ENCODE measurements at regions not wholly inside any gene's neighbourhood (a gene's known extent, or its start where the extent isn't known, plus 50 kb on each side); places are given as distances from the start of the nearest gene placed in this dataset.

DNA sequence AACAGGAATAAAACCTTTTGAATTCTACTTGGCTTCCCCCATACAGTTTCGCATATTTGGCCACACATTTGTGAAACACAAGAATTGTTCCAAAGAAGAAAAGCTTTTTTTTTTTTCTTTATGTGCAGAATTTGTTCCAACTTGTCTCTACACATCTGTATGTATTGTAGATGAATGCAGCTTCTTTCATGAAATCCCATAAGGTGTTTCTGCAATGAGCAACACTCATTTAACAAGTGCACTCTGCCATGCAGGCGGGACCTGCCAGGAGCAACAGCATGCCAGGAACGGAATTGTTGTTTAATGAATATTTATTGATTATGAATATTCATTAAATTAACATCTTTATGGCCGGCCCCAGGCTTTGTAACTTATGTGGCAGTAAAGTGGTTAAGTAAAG is 1075.0 kb downstream of the TTLL7 start:
- no peak for DNase-seq

DNA sequence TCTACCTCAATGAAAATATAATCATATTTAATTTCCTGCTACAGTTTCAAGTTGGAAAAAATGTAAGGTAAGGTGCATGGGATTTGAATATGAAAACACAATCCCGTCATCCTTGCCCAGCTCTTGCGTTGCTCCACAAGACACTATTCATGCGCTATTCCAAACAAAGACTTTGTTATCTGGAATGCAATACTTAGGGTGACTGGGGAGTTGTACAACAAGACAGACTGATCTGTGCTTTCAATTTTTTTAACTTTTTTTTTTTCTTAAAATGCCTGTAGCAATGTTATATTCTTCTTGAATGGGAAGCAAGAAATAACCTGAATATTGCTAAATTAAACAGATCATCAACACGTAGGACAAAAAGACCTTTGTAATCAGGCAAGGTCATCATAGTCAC is 1077.2 kb downstream of the TTLL7 start:
- DNase-seq, result no peak

DNA sequence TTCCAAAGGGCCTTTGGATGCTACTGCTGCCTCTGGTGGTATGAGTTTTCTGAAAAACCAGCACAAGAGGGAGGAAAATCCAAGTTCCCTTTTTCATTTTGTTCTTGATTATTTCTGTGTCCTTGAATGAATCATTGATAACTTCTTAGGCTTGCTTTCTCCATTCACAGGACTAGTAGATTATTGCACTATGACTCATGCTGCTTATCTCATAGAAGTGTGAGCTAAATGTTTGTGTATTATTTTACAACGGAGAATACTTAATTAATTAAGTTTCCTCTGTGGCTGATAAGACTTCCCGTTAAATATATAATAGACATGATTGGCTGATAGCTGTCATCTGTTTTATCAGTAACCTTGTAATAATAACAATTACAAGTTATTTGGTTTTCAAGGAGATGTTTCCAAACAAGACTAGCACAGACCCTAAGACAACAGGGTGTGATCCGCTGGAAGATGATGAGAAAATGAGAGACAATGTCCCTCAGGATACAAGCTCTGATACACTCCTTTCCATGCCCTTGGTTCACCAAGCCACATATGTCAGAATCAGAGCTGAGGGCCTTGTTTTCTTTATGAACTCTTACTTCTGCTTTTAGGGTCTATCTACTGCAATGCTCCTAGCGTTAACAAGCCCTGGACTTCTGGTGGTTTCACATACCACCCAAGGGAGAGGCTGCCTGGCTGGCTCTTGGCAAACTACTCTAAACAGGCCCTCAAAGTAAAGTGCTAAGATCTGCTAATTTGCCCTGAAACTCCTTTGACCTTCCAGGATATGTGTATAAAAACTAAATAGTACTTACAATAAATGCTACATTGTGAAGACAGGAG is 1078.3 kb downstream of the TTLL7 start:
- no peak for DNase-seq

DNA sequence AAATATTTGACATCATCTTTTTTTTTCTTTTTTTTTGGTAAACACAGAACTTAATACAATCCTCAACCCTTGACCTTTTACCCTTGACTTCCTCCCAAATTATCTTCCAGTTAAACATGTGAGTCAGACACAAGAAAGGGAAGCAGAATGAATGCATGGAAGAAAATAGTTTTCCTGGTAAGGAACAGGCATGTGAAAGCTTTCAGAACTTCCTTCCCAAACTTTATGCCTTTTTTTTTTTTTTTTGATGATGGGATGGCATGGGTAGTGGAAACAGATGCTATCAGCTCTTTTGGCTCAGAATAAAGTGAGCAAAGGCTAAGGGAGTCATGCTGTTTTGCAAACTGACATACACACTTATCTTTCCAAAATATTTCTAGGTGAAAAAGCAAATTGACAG is 1079.1 kb downstream of the TTLL7 start:
- no peak for DNase-seq

GRCh38 chr1:82907313-82907712 is 1091.6 kb downstream of the TTLL7 start:
- no peak for DNase-seq

DNA sequence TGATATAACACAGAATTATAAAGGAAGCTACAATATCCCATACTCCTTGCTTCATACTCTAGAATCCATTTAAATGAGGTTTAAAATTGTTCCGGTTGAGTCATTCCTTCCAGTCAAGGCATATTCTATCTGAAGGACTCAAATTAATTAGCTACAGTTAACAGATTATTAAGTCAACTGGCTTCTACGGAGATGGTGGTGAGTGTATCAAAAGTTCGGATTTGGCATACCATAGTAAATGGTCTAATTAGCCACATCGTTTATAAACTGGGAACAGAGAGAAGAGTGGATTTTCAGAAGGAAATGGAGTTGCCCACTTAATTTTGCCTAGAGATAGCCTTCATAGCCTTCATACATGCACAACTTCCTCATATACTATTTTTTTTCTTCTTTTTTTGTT is 1095.3 kb downstream of the TTLL7 start:
- no peak for DNase-seq

- DNase-seq, result no peak
These were observed 1097.4 kb downstream of the TTLL7 start for GRCh38 chr1:82901561-82901960.

DNA sequence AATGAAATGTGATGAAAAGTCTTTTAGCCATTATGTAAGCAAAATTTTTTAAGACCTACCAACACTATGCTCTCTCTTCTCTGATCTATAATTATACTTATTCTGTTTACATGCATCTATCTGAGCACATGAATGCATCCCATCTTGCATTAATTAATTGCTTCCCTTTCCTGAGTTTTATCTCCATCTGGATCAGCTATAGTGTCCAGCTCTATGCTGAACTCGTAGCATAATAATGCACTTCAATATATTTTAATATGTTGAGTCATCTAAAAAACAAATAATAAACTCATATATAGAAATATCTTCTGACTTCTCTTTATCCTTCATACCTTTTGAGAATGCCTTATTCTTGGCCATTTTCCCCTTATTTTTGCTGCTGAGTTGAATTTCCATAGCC is 1097.8 kb downstream of the TTLL7 start:
- no peak for DNase-seq

- DNase-seq, result no peak
These were observed 1098.3 kb downstream of the ADGRL2 start for GRCh38 chr1:82899017-82899416.

DNA sequence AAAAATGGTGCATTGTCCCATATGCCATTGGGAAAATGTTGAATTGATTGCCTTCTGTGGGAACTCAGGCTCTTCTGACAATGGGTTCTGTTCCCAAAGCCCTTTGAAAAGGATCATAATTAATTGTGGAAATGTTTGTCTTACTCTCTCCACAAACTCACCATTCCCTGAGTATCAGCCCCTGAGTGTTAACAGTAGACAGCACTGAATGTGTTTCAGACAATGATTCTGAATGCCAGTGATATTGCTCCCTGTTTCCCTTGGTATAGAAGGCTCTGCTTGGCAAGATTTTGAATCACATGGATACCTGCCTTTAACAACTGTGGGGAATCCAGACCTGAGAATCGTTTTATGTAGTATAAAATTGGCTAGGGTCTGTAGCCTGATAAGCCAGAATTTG is 1096.8 kb downstream of the ADGRL2 start:
- no peak for DNase-seq

DNA sequence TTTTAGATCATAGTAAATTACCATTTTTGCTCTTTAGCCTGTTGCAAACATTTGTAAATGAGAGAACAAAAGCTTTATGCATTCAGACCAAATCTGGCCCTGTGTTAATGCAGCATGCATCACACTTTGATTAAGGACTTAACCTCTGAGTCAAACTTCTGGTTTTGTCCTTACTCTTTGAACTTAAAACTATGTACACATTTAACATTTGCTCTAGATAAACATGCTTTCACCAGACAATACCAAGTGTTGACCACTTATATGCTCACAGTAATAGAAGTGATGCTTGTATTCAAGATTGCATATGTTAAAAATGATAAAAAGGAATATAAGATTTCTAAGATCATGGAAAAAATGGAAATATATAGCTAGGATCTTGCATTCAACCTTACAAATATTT is 1095.3 kb downstream of the ADGRL2 start:
- no peak for DNase-seq

GRCh38 chr1:82894635-82895034 is 1093.9 kb downstream of the ADGRL2 start:
- no peak for DNase-seq

DNA sequence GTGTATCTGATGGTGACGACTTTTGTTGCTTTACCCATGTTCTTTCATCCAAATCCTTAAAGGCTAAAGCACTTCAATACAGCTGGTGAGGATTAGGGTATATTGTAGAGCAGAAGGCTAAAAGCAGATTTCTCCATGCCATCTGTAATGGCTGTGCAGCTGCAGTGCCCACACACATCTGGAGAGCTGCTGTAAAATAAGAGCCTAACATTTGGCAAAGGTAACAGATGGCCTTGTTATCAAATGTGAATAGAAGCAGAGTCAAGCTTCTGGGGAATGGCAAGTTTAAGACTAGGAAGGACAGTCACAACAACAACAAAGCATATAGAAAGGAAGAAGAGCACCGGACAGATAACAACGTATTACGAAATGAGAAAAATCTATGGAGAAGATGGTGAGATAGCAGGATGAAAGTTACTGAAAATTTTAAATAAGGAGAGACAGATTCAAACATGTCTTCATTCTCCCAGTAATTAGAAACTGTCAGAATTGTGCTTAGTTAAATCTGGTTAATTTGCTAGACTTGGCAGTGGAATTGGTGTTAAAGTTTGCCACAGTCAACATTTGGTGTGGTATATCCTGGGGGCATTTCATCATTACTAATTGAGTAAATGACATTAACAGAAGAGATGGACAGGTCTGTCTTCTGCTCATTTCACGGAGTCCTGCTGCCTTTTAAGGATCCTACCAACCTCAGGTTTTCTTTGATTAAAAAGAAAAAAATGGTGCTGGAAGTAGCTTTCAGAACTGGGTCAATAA is 1093.2 kb downstream of the ADGRL2 start:
- DNase-seq, result no peak

DNA sequence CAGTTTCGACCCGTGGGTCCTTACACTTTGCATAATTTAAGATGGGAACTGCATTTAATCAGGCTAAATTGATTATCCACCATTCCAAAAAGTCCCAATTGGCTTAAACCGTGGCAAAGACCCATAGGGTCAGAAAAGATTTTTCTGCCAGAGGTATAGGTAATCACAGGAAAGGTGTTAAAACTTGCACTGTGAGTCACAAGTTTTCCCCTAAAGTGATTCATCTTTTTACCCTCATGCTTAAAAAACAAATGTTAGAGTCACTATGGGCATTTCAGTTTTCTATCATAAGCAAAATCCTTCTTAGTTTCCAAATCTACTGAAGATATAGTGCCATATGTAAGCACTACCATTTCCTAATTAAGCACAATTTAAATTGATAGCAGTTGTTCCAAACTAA is 1079.8 kb downstream of the ADGRL2 start:
- no peak for DNase-seq

DNA sequence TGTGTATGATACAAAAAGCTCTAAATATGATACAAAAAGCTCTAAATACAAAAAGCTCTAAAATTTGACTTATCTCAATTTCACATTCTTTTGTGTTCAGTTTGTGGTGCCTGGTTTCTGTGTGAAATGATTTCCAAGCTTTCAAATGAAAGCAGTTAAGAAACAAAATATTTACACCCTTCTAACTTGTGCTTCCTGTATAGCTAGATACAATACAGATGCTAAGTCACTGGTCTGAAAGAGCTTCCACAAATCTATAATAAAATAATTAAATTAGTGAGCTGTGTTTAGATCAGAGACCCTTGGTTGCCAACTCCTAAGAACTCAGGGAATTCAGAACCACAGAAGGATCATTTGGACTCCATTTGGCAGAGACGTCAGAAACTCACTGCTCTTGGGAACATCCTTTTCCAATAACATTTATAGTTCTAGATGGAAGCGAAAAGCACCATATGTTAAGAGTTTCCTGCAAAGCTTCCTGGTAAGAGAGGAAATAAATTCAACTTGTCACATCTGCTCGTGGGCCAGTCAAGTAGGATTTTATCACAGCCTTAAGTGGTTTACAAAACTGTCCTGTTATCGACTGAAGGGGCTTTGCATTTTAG is 1079.1 kb downstream of the ADGRL2 start:
- DNase-seq, result no peak

DNA sequence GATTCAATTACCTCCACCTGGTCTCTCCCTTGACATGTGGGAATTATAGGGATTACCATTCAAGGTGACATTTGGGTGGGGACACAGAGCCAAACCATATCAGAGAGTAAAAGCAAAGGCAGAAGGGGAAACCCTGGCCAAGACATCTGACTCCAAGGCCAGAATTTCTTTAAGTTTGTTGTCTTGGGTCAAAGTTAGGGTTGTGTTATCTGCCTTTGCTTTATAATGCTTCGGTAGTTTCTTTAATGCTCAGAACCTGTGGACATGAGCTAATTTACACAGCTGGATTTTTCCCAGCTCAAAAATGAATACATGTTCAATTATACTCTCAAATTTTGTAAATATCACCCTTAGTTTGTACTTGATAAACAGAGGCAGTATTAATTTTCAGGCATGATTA is 1074.4 kb downstream of the ADGRL2 start:
- DNase-seq, result no peak

GRCh38 chr1:82874041-82874440 is 1073.3 kb downstream of the ADGRL2 start:
- DNase-seq, result no peak

DNA sequence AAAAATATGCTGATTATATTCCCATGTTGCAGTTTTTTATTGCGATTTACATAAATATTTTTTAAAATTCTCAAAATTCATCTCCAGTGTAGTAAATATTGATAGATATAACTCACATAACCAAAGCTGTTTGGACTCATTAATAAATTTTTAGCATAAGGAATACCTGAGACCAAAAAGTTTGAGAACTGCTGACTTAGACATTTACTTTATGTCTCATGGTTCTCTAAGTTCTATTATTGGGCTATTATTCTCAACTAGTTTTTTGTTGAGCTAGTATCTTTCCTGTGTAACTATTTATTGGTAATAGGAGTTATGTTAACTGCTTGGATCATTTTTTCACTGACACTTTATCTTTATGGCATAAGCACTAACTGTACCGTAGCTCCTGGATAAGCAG is 1069.6 kb downstream of the ADGRL2 start:
- no peak for DNase-seq

DNA sequence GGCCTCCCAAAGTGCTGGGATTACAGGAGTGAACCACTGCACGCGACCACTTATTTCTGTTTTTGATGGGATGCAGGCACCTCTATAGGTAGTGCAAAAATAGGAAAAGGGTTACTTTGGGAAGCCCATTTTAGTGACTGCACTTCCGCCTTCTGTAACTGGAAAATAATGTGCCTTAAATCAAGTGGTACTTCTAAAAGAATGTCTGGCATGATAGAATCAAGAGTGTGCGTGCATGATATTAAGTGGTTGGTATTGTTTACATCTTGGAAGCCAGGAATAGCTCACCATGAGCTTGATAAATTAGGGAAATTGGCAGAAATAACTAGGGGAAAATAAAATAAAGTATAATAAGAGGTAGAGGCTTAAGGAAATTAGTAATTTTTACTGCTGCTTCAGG is 1067.0 kb downstream of the ADGRL2 start:
- no peak for DNase-seq

- no peak for DNase-seq
These were observed 1061.0 kb downstream of the ADGRL2 start for GRCh38 chr1:82861749-82862148.

- DNase-seq, result no peak
These were observed 1057.3 kb downstream of the ADGRL2 start for GRCh38 chr1:82858031-82858430.

GRCh38 chr1:82849460-82849859 is 1048.7 kb downstream of the ADGRL2 start:
- no peak for DNase-seq

GRCh38 chr1:82848043-82848442 is 1047.3 kb downstream of the ADGRL2 start:
- DNase-seq, result no peak

DNA sequence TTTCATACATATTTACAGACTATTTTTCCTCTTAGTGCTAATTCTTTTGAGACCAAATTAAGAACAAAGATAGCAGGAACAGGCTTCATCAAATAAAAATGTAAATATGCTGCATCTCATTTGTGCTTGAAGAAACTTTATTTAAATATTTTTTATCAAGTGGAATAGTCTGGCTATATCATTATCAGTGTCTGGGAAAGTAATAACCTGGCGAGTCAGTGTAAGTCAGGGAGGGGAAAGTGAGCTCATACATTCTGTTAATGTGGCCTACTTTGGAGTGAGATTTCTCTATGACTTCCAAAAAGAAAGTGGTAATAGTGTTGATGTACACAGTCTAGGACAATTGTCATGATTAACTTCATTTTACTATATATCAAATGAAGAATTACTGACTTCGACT is 1045.1 kb downstream of the ADGRL2 start:
- no peak for DNase-seq
